ENCODE measurements at regions not wholly inside any gene's neighbourhood (a gene's known extent, or its start where the extent isn't known, plus 50 kb on each side); places are given as distances from the start of the nearest gene placed in this dataset.

- no peak for TF ChIP-seq POLR2AphosphoS5 (IDR thresholded peaks at IDR 0.05)
- TF ChIP-seq, protein P1, sequence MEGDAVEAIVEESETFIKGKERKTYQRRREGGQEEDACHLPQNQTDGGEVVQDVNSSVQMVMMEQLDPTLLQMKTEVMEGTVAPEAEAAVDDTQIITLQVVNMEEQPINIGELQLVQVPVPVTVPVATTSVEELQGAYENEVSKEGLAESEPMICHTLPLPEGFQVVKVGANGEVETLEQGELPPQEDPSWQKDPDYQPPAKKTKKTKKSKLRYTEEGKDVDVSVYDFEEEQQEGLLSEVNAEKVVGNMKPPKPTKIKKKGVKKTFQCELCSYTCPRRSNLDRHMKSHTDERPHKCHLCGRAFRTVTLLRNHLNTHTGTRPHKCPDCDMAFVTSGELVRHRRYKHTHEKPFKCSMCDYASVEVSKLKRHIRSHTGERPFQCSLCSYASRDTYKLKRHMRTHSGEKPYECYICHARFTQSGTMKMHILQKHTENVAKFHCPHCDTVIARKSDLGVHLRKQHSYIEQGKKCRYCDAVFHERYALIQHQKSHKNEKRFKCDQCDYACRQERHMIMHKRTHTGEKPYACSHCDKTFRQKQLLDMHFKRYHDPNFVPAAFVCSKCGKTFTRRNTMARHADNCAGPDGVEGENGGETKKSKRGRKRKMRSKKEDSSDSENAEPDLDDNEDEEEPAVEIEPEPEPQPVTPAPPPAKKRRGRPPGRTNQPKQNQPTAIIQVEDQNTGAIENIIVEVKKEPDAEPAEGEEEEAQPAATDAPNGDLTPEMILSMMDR (IDR thresholded peaks at IDR 0.05) = no peak
These were observed 60.7 kb downstream of the RRM2 start for GRCh38 chr2:10183146-10183675.
